Panc1 (cell line): ENCODE measurements at regions not wholly inside any gene's neighbourhood (a gene's known extent, or its start where the extent isn't known, plus 50 kb on each side); places are given as distances from the start of the nearest gene placed in this dataset.

ENCODE experiments used
- CTCF ChIP-seq: fragments of 450-650 bp; IDR thresholded peaks from 2 replicates; pipeline ENCODE4 v1.5.1; 2017; ENCODE audit warnings: mild to moderate bottlenecking
- POLR2AphosphoS5 ChIP-seq: IDR thresholded peaks from 2 replicates; pipeline ENCODE4 v1.6.1; 2012; ENCODE audit warnings: mild to moderate bottlenecking, low read depth, low read length, moderate library complexity
- REST ChIP-seq, 2 experiments: IDR thresholded peaks; 2 replicates each; pipeline ENCODE4 v1.6.1; 2011 to 2012; ENCODE audit warnings: low read depth in 2 of 2, control low read depth in 1 of 2, low read length in 1 of 2, mild to moderate bottlenecking in 1 of 2, moderate library complexity in 1 of 2; ENCODE audit not compliant: insufficient read depth in 1 of 2
- SIN3A ChIP-seq: IDR thresholded peaks from 2 replicates; pipeline ENCODE4 v1.6.1; 2012; ENCODE audit warnings: low read depth, mild to moderate bottlenecking, low read length, moderate library complexity, borderline replicate concordance; ENCODE audit not compliant: insufficient read depth
- TCF7L2 ChIP-seq: IDR thresholded peaks from 2 replicates; pipeline ENCODE4 v1.6.1; 2011; ENCODE audit warnings: mild to moderate bottlenecking, low read depth, low read length, inconsistent platforms

GRCh38 chrX:66914080-66914479 is 275.2 kb upstream of the EDA2R start:
- TF ChIP-seq CTCF (no peak), TCF7L2 (no peak), POLR2AphosphoS5 (no peak), SIN3A (no peak), REST (IDR thresholded peaks at IDR 0.05; ENCODE audit: insufficient read depth in 1 of 2, low read depth in 2 of 2, low read length in 1 of 2) (no peak)
